Naive thymus-derived CD8-positive, alpha-beta T cell (primary cell): ENCODE measurements at regions not wholly inside any gene's neighbourhood (a gene's known extent, or its start where the extent isn't known, plus 50 kb on each side); places are given as distances from the start of the nearest gene placed in this dataset.
A peak's percentile ranks its signal among the peaks of the same experiment; 100 is the strongest.

Experiments used
- ATAC-seq, 2 donors: fragments of 150-1000 bp; cut with Tn5 transposase in 1 of 2; sonication (Bioruptor Pico), chemical (Tn5 transposase) in 1 of 2; 1 replicate in 1 of 2; 2 replicates in 1 of 2; pipeline ENCODE4 v1.10.0; 2021; ENCODE audit warnings: mild to moderate bottlenecking in 2 of 2, moderate library complexity in 2 of 2
- POLR2A ChIA-PET: fragments of 350-600 bp; sonication (Branson Sonifier 250); formaldehyde crosslinking; loops from one replicate; lab custom pipeline; 2021; ENCODE audit warnings: antibody characterized with exemption; lab: Charles Lee
- DNase-seq, 10 donors: peaks; one replicate each; pipeline versions ENCODE4 v3.0.0 to v3.0.0-alpha.2; 2020 to 2022
- H3K27ac Mint-ChIP-seq, 10 donors: one replicate each; pipeline ENCODE4 v1.8.0; 2020 to 2022; ENCODE audit warnings: mild to moderate bottlenecking in 10 of 10, mixed read lengths in 10 of 10, moderate library complexity in 4 of 10, inconsistent platforms in 1 of 10
- H3K27me3 Mint-ChIP-seq, 5 donors: one replicate each; pipeline ENCODE4 v1.8.0; 2021 to 2022; ENCODE audit warnings: mixed read lengths in 5 of 5
- H3K36me3 Mint-ChIP-seq, 3 donors: one replicate each; pipeline ENCODE4 v1.8.0; 2020 to 2022; ENCODE audit warnings: mixed read lengths in 3 of 3, mild to moderate bottlenecking in 2 of 3, inconsistent platforms in 1 of 3
- H3K4me1 Mint-ChIP-seq, 4 donors: one replicate each; pipeline ENCODE4 v1.8.0; 2021 to 2022; ENCODE audit warnings: mixed read lengths in 4 of 4
- H3K4me3 Mint-ChIP-seq, 10 donors: one replicate each; pipeline ENCODE4 v1.8.0; 2020 to 2022; ENCODE audit warnings: mild to moderate bottlenecking in 10 of 10, mixed read lengths in 10 of 10, moderate library complexity in 6 of 10, inconsistent platforms in 1 of 10
- H3K9me3 Mint-ChIP-seq, 9 donors: one replicate each; pipeline ENCODE4 v1.8.0; 2020 to 2022; ENCODE audit warnings: mixed read lengths in 9 of 9, mild to moderate bottlenecking in 3 of 9, inconsistent platforms in 1 of 9, moderate library complexity in 1 of 9

DNA sequence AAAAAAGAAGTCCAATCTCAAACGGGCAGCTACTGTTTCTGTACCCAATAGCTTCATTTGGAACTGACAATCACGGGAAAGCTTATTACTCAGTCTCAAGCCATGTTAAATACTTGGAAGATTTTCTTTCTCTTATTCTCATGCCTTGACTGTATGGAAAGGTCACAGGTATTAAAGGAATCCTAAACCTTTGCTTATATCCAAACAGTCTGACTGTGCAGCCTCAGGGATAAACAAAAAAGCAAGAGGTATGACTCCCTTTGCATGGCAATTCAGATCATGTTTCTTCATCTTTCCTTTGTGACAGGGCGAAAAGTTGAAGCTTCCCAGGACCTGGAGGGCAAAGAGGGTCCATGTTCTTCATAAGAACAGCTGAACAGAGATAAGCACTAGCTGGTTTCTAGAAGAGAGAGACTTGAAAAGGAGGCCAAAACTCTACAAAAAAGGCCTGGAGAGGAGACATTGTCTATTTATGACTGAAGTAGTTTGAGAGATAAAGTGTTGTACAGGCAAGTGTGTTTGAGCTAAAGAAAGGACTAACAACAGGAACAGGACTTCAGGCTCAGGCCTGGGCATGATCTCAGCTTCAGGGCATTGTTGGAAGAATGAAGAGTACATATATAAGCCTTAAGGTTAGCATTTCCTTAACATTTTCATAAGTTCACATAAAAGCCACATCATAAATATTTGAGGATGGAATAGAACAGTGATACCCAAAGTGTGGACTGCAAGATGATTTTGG lies 231.0 kb upstream of the THRB start:
- peaks cover 0 to 9% (median 0%) of the 10 kb centered on the region in 5 donors for H3K27me3 Mint-ChIP-seq
- no peaks in the 10 kb centered on the region for H3K4me1 Mint-ChIP-seq
- ATAC-seq (no peak), DNase-seq (no peak)
- H3K9me3 Mint-ChIP-seq: peaks cover 0 to 14% (median 0%) of the 10 kb centered on the region in 9 donors
- no peaks in the 10 kb centered on the region for H3K36me3 Mint-ChIP-seq
- H3K27ac Mint-ChIP-seq: no peak overlapping the region
- POLR2A ChIA-PET: no interaction called here
- no peak overlapping the region for H3K4me3 Mint-ChIP-seq

DNA sequence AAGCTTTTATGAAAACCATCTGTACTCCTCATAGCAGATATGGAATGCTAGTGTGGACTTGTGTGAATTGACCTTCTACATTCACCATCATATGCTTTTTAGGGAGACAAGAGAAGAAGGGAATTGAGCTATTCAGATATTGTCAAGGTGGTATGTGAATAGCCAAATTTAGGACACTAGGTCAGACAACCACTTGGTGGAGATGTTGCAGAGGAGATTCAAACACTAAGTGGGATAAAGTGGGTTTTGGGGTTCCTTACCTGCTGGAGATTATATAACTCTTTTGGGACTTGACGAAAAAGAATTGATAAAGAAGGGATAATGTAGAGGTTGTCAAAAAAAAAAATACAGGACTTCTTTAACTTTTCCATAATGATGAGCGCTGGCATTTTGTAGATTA lies 231.8 kb upstream of the THRB start:
- Mint-ChIP-seq H3K4me3 (no peak overlapping the region), H3K27me3 (peaks cover 0 to 9% (median 0%) of the 10 kb centered on the region in 5 donors), H3K27ac (no peak overlapping the region), H3K36me3 (no peaks in the 10 kb centered on the region), H3K4me1 (no peaks in the 10 kb centered on the region), H3K9me3 (peaks cover 0 to 14% (median 0%) of the 10 kb centered on the region in 9 donors)
- POLR2A ChIA-PET: no interaction called here
- no peak for ATAC-seq
- no peak for DNase-seq

DNA sequence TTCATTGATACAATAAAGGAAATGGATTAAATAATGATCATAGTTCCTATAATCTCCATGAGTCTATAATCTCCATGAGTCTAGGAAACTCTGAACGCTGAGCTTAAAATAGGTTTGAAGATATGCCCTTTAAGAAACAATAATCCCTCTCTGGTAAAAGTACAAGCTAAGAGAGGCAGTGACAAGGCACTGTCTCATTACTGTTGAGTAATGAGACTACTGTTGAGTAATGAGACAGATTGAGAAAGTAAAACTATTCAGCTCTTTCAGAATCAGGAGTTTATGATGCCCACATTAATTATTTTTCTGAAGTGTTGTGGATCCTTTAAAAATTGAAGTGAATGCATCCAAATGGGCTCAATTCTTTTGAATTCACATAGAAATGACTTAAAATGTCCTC lies 235.5 kb upstream of the THRB start:
- no peak for ATAC-seq
- Mint-ChIP-seq H3K9me3 (peaks cover 0 to 15% (median 3%) of the 10 kb centered on the region in 9 donors), H3K4me3 (no peak overlapping the region), H3K4me1 (no peaks in the 10 kb centered on the region), H3K27me3 (peaks cover 0 to 9% (median 0%) of the 10 kb centered on the region in 5 donors), H3K27ac (no peak overlapping the region), H3K36me3 (no peaks in the 10 kb centered on the region)
- POLR2A ChIA-PET: no interaction called here
- DNase-seq: no peak

DNA sequence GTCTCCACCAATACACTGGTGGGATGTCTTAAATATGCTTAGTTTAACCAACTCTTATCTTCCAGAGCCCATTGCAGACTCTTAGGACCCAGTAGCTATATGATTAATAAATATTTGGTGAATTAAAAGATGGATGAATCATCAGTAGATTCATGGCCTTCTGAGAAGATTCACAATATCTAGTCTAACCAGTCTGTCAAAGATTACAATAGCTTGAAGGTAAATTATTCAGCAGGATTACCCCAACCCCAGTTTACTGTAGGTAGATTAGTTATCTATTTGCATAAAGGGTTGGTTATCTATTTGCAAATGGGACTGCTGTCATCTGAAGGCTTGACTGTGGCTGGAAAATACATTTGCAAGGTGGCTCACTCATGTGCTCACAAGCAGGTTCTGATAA lies 239.4 kb upstream of the THRB start:
- Mint-ChIP-seq H3K9me3 (peaks cover 0 to 15% (median 3%) of the 10 kb centered on the region in 9 donors), H3K36me3 (no peaks in the 10 kb centered on the region)

DNA sequence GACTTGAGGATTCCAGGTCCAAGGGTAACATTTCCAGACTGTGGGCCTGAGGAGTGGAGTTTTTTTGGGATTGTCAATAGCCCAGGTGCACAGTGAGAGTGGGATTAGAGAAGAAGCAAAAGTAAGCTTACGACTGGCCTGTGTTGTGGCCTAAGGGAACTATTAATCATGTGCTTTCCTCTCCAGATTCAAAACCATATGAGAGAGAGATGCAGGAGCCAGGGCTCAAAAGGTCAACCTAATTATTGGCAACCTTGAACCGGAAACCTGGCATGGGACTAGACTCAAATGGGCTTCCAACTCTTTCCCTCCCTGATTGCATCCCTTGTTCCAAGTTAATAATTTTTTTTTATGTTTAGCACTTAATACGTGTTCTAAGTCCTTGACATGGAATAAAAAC lies 242.1 kb upstream of the THRB start:
- H3K36me3 Mint-ChIP-seq: no peaks in the 10 kb centered on the region
- no peaks in the 10 kb centered on the region for H3K27me3 Mint-ChIP-seq
- H3K4me3 Mint-ChIP-seq: no peak overlapping the region
- no peaks in the 10 kb centered on the region for H3K4me1 Mint-ChIP-seq
- H3K9me3 Mint-ChIP-seq: peaks cover 0 to 15% (median 0%) of the 10 kb centered on the region in 9 donors
- no peak overlapping the region for H3K27ac Mint-ChIP-seq
- no peak for DNase-seq
- ATAC-seq: no peak
- POLR2A ChIA-PET: no interaction called here

More for the DNA sequence above, 239.4 kb upstream of the THRB start:
- DNase-seq (no peak), ATAC-seq (no peak)
- no peaks in the 10 kb centered on the region for H3K4me1 Mint-ChIP-seq
- H3K27me3 Mint-ChIP-seq: no peaks in the 10 kb centered on the region
- H3K27ac Mint-ChIP-seq: no peak overlapping the region
- POLR2A ChIA-PET: no interaction called here
- H3K4me3 Mint-ChIP-seq: no peak overlapping the region

DNA sequence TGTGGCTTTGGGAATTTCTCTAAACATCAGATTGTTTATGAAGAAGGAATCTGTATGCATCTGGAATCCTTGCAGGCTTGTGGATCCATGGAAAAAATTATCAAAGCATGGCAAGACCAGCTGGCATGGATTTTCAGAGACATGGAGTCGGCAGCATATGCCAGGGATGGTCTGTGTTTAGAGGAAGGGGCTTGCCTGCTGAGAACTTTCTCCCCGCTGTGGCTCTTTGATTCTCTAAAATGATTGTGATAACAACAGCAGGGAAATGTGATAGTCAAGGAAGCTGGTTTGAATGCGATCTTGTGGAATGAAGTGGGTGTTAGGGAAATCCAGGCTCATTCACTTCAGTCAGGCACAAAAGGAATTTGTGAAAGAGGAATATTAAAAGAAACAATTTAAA lies 245.7 kb upstream of the THRB start:
- POLR2A ChIA-PET: no interaction called here
- Mint-ChIP-seq H3K9me3 (peaks cover 0 to 6% (median 3%) of the 10 kb centered on the region in 9 donors), H3K36me3 (no peaks in the 10 kb centered on the region), H3K27ac (no peak overlapping the region), H3K4me1 (no peaks in the 10 kb centered on the region), H3K4me3 (no peak overlapping the region), H3K27me3 (peaks cover 0 to 2% (median 0%) of the 10 kb centered on the region in 5 donors)
- ATAC-seq (no peak), DNase-seq (no peak)

DNA sequence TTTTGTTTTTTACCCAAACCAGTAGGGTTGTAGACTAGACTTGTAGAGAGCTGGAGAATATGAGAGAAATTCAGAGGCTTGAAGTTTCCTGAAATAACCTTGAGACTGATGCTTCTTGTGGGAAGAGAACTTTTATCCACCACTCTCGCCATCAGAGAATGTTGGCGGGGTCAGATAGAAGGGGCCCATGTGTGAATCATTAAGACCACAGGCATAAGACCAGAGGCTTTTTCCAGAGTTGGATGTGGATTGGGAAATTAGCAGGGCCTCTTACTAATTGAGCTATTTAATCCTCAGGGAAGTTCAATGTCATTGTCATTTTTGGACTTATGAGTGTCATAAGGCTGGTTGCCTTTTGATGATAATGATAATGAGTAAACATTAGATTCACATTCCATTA lies 246.9 kb upstream of the THRB start:
- POLR2A ChIA-PET: no interaction called here
- Mint-ChIP-seq H3K4me1 (no peaks in the 10 kb centered on the region), H3K36me3 (no peaks in the 10 kb centered on the region), H3K4me3 (no peak overlapping the region), H3K27ac (peak overlapping the region in 1 of 10 donors; percentile 86), H3K9me3 (peaks cover 0 to 6% (median 3%) of the 10 kb centered on the region in 9 donors), H3K27me3 (peaks cover 0 to 2% (median 0%) of the 10 kb centered on the region in 5 donors)
- no peak for DNase-seq
- no peak for ATAC-seq

DNA sequence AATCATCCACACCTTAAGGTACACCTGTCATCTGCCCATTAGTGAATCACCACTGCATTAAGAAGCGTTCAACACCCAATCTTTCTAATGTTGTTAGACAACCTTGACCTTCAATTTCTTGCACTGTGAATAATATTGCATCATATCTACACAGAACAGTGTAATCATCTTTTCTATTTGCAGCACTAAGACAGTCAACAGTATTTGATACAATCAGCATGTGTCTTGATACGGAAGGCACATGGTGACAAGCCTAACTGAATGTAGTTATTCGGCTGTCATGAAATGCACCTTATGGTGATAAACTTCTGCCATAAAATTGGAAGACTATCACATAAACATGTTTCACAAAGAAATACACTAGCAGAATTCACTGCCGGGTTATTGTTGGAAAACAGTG lies 253.9 kb upstream of the THRB start:
- H3K27ac Mint-ChIP-seq: no peak overlapping the region
- peaks cover 0 to 3% (median 0%) of the 10 kb centered on the region in 9 donors for H3K9me3 Mint-ChIP-seq
- H3K27me3 Mint-ChIP-seq: no peaks in the 10 kb centered on the region
- no peaks in the 10 kb centered on the region for H3K4me1 Mint-ChIP-seq
- ATAC-seq: no peak
- POLR2A ChIA-PET: no interaction called here
- DNase-seq: no peak
- no peak overlapping the region for H3K4me3 Mint-ChIP-seq
- H3K36me3 Mint-ChIP-seq: no peaks in the 10 kb centered on the region

DNA sequence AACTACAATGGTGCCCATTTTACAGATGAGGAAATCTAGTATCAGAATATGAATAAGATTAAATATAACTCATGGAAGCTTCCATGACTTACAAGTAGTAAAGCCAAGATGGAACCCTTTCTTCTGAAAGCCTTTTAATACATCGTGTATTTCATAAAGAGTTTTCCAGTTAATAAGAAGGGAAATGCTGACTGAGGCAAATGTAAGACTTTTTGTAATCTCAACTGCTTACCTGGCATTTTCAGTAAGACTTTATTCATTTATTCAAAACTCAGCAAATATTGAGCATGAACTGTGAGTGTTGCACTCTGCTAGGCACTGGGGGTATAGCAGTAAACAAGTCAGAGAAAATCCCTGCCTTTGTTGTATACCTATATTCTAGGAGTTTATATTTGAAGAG lies 256.4 kb upstream of the THRB start:
- peaks cover 0 to 6% (median 0%) of the 10 kb centered on the region in 5 donors for H3K27me3 Mint-ChIP-seq
- no peak overlapping the region for H3K4me3 Mint-ChIP-seq
- no peak for DNase-seq
- H3K9me3 Mint-ChIP-seq: peaks cover 0 to 8% (median 1%) of the 10 kb centered on the region in 9 donors
- no peaks in the 10 kb centered on the region for H3K36me3 Mint-ChIP-seq
- POLR2A ChIA-PET: no interaction called here
- H3K27ac Mint-ChIP-seq: no peak overlapping the region
- ATAC-seq: no peak
- no peaks in the 10 kb centered on the region for H3K4me1 Mint-ChIP-seq

DNA sequence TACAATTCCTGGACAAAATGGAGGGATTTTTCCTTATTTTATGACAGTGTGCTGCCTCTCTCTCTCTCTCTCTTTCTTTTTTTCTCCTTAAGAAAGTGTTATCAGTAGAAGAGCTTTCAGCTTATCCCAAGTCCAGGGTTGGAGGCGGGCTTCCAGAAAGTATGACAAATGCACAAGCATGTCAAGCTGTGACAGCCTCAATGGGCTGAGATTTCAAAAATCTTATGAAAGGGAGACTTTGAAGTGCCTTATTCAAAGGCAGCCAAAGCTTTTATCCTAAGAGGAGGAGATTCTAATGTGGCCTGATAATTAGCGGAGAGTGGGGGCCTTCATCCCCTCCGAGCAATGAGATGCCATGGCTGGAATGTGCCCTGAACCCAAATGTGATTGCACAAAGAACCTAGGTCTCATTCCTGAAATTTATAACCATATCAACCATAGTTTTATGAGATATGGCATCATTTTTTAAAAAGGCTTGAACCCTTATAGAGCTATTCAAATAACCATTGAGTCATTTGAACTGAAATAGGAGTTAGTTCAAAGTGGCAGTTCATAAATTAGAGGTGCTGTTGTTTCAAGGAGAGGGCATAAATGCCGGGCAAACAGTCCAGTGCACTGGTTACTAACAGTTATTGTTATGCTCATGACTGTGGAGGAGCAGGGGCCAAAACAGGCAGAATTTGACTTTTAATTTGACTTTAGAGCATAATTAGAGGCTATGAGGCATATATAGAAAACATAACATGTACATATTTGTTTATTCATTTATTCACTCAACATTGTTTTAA lies 261.6 kb upstream of the THRB start:
- Mint-ChIP-seq H3K4me3 (no peak overlapping the region), H3K36me3 (no peaks in the 10 kb centered on the region), H3K4me1 (no peaks in the 10 kb centered on the region), H3K9me3 (peaks cover 0 to 8% (median 2%) of the 10 kb centered on the region in 9 donors), H3K27me3 (peaks cover 0 to 6% (median 0%) of the 10 kb centered on the region in 5 donors), H3K27ac (no peak overlapping the region)
- POLR2A ChIA-PET: no interaction called here
- no peak for ATAC-seq
- DNase-seq: no peak

DNA sequence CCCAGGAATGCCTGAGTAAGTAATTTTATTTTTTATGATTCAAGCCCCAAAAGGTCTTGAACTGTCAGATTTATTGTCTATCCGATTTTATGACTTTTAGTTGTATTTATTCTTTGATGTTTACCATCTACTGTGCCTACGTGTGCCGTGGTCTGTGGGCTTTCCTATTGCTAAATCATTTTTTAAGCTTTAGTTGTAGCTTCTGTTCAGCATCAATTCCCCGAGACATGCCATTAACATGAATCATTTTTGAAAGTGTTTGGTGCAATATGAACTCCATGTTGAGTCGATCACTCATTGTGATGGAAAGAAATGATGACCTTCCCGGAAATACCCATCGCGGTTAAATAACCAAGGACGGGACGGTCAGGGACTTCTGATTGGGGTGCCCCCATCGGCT lies 268.7 kb upstream of the THRB start:
- DNase-seq (no peak), ATAC-seq (no peak)
- POLR2A ChIA-PET: no interaction called here
- H3K4me3 Mint-ChIP-seq: no peak overlapping the region
- H3K27ac Mint-ChIP-seq: no peak overlapping the region
- H3K27me3 Mint-ChIP-seq: no peaks in the 10 kb centered on the region
- H3K9me3 Mint-ChIP-seq: peaks cover 0 to 14% (median 0%) of the 10 kb centered on the region in 9 donors
- no peaks in the 10 kb centered on the region for H3K4me1 Mint-ChIP-seq
- H3K36me3 Mint-ChIP-seq: no peaks in the 10 kb centered on the region

DNA sequence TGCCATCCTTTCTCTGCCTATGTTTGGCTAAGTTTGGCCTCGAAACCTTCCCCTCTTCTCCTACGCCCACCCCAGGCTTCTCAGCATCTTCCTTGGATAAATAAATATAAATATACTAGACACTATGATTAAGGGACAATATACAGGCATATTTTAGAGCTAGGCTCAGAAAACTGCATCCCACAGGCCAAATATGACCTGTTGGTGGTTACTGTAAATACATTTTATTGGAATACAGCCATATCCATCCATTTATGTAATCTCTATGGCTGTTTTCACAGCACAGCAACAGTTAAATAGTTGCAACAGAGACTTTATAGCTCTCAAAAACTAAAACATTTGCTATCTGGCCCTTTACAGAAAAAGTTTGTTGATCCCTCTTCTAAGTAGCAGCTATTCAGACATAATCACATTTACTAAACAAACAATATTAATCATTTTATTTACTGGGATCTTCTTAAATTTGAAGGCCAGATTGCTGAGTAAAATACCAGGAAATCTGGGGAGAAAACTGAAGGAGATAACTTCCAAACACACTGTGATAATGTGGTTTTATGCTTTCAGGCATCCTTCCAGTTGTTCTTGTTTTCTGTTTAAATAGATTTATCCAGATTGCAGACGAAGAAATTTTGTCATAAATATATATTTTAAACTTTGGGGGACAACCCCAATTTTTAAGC lies 269.7 kb upstream of the THRB start:
- Mint-ChIP-seq H3K27ac (no peak overlapping the region), H3K4me3 (no peak overlapping the region), H3K9me3 (peaks cover 0 to 14% (median 0%) of the 10 kb centered on the region in 9 donors), H3K27me3 (no peaks in the 10 kb centered on the region), H3K36me3 (no peaks in the 10 kb centered on the region), H3K4me1 (no peaks in the 10 kb centered on the region)
- POLR2A ChIA-PET: no interaction called here
- ATAC-seq (no peak), DNase-seq (no peak)

DNA sequence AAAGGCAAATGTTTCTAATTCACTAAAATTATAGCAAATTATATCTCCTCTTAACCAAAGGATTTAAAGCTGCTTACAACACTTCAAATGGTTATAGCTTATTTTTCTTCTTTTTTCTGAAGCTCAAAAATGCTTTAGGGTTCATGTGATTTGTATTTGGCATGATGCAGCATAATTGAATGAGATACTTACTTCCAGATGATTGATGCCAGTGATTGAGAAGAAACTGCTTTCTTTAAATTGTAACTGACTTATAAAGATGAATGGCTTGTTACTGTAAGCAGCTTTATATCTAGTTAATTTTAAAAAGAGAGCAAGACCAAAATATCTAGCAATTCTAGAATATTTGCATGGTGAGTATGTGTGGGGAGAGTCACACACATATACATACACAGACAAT lies 270.7 kb upstream of the THRB start:
- Mint-ChIP-seq H3K27me3 (no peaks in the 10 kb centered on the region), H3K36me3 (no peaks in the 10 kb centered on the region), H3K9me3 (peaks cover 0 to 14% (median 0%) of the 10 kb centered on the region in 9 donors), H3K4me1 (no peaks in the 10 kb centered on the region), H3K27ac (no peak overlapping the region), H3K4me3 (no peak overlapping the region)
- DNase-seq: no peak
- POLR2A ChIA-PET: no interaction called here
- ATAC-seq: no peak
